Stomach (tissue), 8 donors: ENCODE measurements at regions not wholly inside any gene's neighbourhood (a gene's known extent, or its start where the extent isn't known, plus 50 kb on each side); places are given as distances from the start of the nearest gene placed in this dataset.
A peak's percentile ranks its signal among the peaks of the same experiment; 100 is the strongest.

Source experiments
- DNase-seq, 2 donors: peaks; one replicate each; pipeline versions ENCODE4 v3.0.0 to v3.0.0-alpha.2; 2013 to 2019
- H3K27ac ChIP-seq, 5 donors: fragments of 200-600 bp in 4 of 5; sonication (generic) in 4 of 5; one replicate each; pipeline ENCODE4 v1.5.1; 2013 to 2019; ENCODE audit warnings: mild to moderate bottlenecking in 1 of 5, moderate library complexity in 1 of 5
- H3K27me3 ChIP-seq, 3 donors: fragments of 200-600 bp; sonication (generic); one replicate each; pipeline ENCODE4 v1.5.1; 2017 to 2019; ENCODE audit warnings: mixed run types in 1 of 3
- H3K36me3 ChIP-seq, 4 donors: fragments of 200-600 bp; sonication (generic); 1 replicate in 3 of 4; 2 replicates in 1 of 4; pipeline ENCODE4 v1.5.1; 2016 to 2019
- H3K4me1 ChIP-seq, 4 donors: fragments of 200-600 bp; sonication (generic); one replicate each; pipeline ENCODE4 v1.5.1; 2016 to 2019
- H3K4me3 ChIP-seq, 4 donors: fragments of 200-600 bp; sonication (generic) in 3 of 4; one replicate each; pipeline ENCODE4 v1.5.1; 2016 to 2019; ENCODE audit warnings: mild to moderate bottlenecking in 1 of 4
- H3K9me3 ChIP-seq, 4 donors: fragments of 200-600 bp; sonication (generic); one replicate each; pipeline ENCODE4 v1.5.1; 2016 to 2019
- CTCF ChIP-seq, 7 experiments: fragments of 450-650 bp in 4 of 7; fragments of 200-600 bp in 3 of 7; sonication (generic) in 3 of 7; IDR thresholded peaks; one replicate each; pipeline ENCODE4 v1.5.1; 2016 to 2019; ENCODE audit warnings: antibody characterized with exemption in 7 of 7, control low read depth in 2 of 7, mild to moderate bottlenecking in 1 of 7
- EP300 ChIP-seq: sonication (generic); formaldehyde crosslinking; IDR thresholded peaks from one replicate; pipeline ENCODE4 v1.6.1; 2017; ENCODE audit warnings: antibody characterized with exemption
- POLR2A ChIP-seq, 4 donors: fragments of 450-650 bp; IDR thresholded peaks; one replicate each; pipeline ENCODE4 v1.6.1; 2016; ENCODE audit warnings: antibody characterized with exemption in 4 of 4, control low read depth in 2 of 4, mild to moderate bottlenecking in 1 of 4, moderate library complexity in 1 of 4
- POLR2AphosphoS5 ChIP-seq, 3 donors: sonication (generic); formaldehyde crosslinking; IDR thresholded peaks; one replicate each; pipeline ENCODE4 v1.6.1; 2016; ENCODE audit warnings: antibody characterized with exemption in 3 of 3
- WGBS, 5 donors: extraction: QIAGEN DNeasy Blood & Tissue Kit in 3 of 5; methylation state at CpG; one replicate each; pipeline versions ENCODE4 v1.1.5 to v1.1.7; 2013 to 2018; 5-methylcytosine and 5-hydroxymethylcytosine counted together
- intact Hi-C: fragments of 100-400 bp; cut with DNase I; formaldehyde crosslinking; loops from one replicate; pipeline ENCODE4 v1.15.1; 2023; ENCODE audit warnings: low total_unique reads
- donor health status: healthy with polysubstance abuse.
- donor health status: Bipolar disorder and iron deficiency.
- donor health status: healthy.

GRCh38 chr2:67214585-67215185 lies 182.4 kb upstream of the ETAA1 start:
- 81 to 94% (median 90%) methylated on average over 5 of the region's 5 CpGs for WGBS, 5 donors
- H3K36me3 ChIP-seq: no peaks in the 10 kb centered on the region
- no peak for TF ChIP-seq CTCF (IDR thresholded peaks at IDR 0.05)
- no peak for TF ChIP-seq POLR2AphosphoS5 (IDR thresholded peaks at IDR 0.05)
- no peak for TF ChIP-seq EP300
- DNase-seq: no peak
- intact Hi-C loops: no loop called here
- H3K27ac ChIP-seq: peak overlapping the region in 4 of 5 donors; percentile 0 to 78 (median 68)
- H3K27me3 ChIP-seq: no peaks in the 10 kb centered on the region
- H3K4me3 ChIP-seq: no peak overlapping the region
- no peaks in the 10 kb centered on the region for H3K9me3 ChIP-seq
- peaks cover 0 to 26% (median 5%) of the 10 kb centered on the region in 4 donors for H3K4me1 ChIP-seq

- intact Hi-C loops: no loop called here
- 42 to 47% (median 43%) methylated on average over 16 of the region's 16 CpGs for WGBS, 5 donors
- Histone ChIP-seq H3K36me3 (no peaks in the 10 kb centered on the region), H3K4me1 (peaks cover 0 to 31% (median 5%) of the 10 kb centered on the region in 4 donors), H3K9me3 (no peaks in the 10 kb centered on the region), H3K27me3 (no peaks in the 10 kb centered on the region), H3K27ac (peak overlapping the region; percentile 0 to 78 (median 62)), H3K4me3 (no peak overlapping the region)
- DNase-seq: peak; percentile 52 to 93
- TF ChIP-seq EP300 (no peak), POLR2A (IDR thresholded peaks at IDR 0.05) (no peak), POLR2AphosphoS5 (IDR thresholded peaks at IDR 0.05) (peak in 2 of 3 donors; percentile 4 to 28), CTCF (IDR thresholded peaks at IDR 0.05) (peak in 4 of 7 experiments; percentile 29 to 49 (median 42))
Observed at GRCh38 chr2:67215214-67216055, 181.7 kb upstream of the ETAA1 start.

- intact Hi-C loops: no loop called here
- Histone ChIP-seq H3K9me3 (no peaks in the 10 kb centered on the region), H3K4me3 (no peak overlapping the region), H3K36me3 (no peaks in the 10 kb centered on the region), H3K27ac (peak overlapping the region in 3 of 5 donors; percentile 62 to 78 (median 75)), H3K27me3 (no peaks in the 10 kb centered on the region), H3K4me1 (peaks cover 0 to 31% (median 5%) of the 10 kb centered on the region in 4 donors)
- peak in 1 of 2 donors; percentile 56 for DNase-seq
- WGBS, 5 donors: 48 to 57% (median 52%) methylated on average over 4 of the region's 4 CpGs
- TF ChIP-seq EP300 (no peak), POLR2A (IDR thresholded peaks at IDR 0.05) (no peak), POLR2AphosphoS5 (IDR thresholded peaks at IDR 0.05) (peak in 1 of 3 donors; percentile 23)
Observed at GRCh38 chr2:67216103-67216502, 181.0 kb upstream of the ETAA1 start.

- Histone ChIP-seq H3K4me1 (peaks cover 0 to 31% (median 5%) of the 10 kb centered on the region in 4 donors), H3K27me3 (no peaks in the 10 kb centered on the region), H3K9me3 (no peaks in the 10 kb centered on the region), H3K36me3 (no peaks in the 10 kb centered on the region), H3K27ac (peak overlapping the region in 2 of 5 donors; percentile 75 to 78), H3K4me3 (no peak overlapping the region)
- WGBS, 5 donors: 52 to 78% (median 70%) methylated on average over 1 of the region's 1 CpG
- DNase-seq: no peak
- TF ChIP-seq CTCF (IDR thresholded peaks at IDR 0.05): no peak
- intact Hi-C loops: no loop called here
Observed at GRCh38 chr2:67216881-67217280, 180.3 kb upstream of the ETAA1 start.

- intact Hi-C loops: no loop called here
Observed at GRCh38 chr2:67217398-67217797, 179.7 kb upstream of the ETAA1 start.

More at GRCh38 chr2:67217398-67217797, 179.7 kb upstream of the ETAA1 start:
- DNase-seq: no peak
- no peaks in the 10 kb centered on the region for H3K27me3 ChIP-seq
- H3K27ac ChIP-seq: no peak overlapping the region
- H3K4me1 ChIP-seq: peaks cover 0 to 31% (median 5%) of the 10 kb centered on the region in 4 donors
- no peak for TF ChIP-seq POLR2A (IDR thresholded peaks at IDR 0.05)
- H3K9me3 ChIP-seq: no peaks in the 10 kb centered on the region
- H3K36me3 ChIP-seq: no peaks in the 10 kb centered on the region
- no peak overlapping the region for H3K4me3 ChIP-seq
